Heart left ventricle (tissue), 13 donors: ENCODE measurements at regions not wholly inside any gene's neighbourhood (a gene's known extent, or its start where the extent isn't known, plus 50 kb on each side); places are given as distances from the start of the nearest gene placed in this dataset.

ENCODE experiments used
- POLR2A ChIP-seq, 2 donors: fragments of 450-650 bp; IDR thresholded peaks; one replicate each; pipeline ENCODE4 v1.6.1; 2017; ENCODE audit warnings: antibody characterized with exemption in 2 of 2, mild to moderate bottlenecking in 2 of 2, moderate library complexity in 2 of 2
- TF ChIP-seq, protein P1 (sequence below), 12 donors: fragments of 200-600 bp; sonication (generic) in 4 of 12; IDR thresholded peaks; one replicate each; pipeline versions ENCODE4 v1.5.0 to v1.8.0; 2018 to 2022; ENCODE audit warnings: antibody characterized with exemption in 12 of 12, mild to moderate bottlenecking in 5 of 12
- donor health status: ischemic (EF 13 %, LVEDD 7.1; RV severe dilation, severe dysfunction).
- donor health status: DM: no; HTN: yes; CAD: no.
- donor health status: DM: no; HTN: no; CAD: no.
- donor health status: ischemic (EF 25% LVEDD 6.9; RV normal size, moderate dysfunction).
- donor health status: ischemic (EF 25% LVEDD 5.7; RV mildly dilated, moderate dysfunction).
- donor health status: ischemic (EF 35%, LVEDD 5.7; RV mildly dilated, moderate dysfunction).
- donor health status: nonischemic (EF 11% LVEDD 7.7; RV severe dilation, severe dysfunction).
- donor health status: DM: yes; HTN: yes; CAD: no.
- donor health status: PGD.
- donor health status: ischemic (EF 29% LVEDD 5.4; RV normal size, mild dysfunction).
- donor health status: nonischemic (EF 23%, LVEDD 6.1; RV moderate dilation, normal function).

DNA sequence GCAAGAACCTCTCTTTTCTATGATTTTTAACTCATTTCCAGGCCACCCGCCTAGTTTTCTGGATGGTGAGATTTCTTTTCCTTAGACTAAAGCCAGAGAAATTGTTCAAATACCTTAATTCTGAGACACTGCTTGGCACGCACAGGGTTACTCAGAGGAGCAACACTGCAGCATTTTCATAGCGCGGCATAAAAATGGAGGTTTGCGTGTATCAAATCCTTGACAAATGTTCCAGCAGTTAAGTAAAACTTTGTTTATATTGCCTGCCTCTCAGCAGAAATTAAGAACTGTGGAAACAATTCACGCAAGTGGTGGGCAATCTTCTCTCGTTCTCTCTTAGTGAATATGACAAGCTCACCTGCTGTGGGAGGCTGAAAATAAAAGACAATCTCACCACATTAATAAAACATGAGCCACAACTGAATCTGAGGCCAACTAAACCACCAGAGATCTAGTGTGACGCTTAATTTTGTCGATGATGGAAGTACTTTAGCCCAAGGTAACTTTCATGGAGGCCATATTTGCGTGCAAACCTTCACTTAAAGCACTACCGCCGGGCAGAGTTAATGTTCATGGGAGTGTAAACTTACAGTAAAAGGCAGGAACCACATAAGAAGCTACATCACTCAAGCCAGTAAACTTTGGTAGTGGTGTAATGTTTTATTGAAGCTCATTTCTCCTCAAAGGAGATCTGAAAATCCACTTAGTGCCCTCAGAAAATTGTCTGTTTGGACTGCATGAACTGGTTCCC is 894.8 kb upstream of the EPHA5 start:
- TF ChIP-seq, protein P1, sequence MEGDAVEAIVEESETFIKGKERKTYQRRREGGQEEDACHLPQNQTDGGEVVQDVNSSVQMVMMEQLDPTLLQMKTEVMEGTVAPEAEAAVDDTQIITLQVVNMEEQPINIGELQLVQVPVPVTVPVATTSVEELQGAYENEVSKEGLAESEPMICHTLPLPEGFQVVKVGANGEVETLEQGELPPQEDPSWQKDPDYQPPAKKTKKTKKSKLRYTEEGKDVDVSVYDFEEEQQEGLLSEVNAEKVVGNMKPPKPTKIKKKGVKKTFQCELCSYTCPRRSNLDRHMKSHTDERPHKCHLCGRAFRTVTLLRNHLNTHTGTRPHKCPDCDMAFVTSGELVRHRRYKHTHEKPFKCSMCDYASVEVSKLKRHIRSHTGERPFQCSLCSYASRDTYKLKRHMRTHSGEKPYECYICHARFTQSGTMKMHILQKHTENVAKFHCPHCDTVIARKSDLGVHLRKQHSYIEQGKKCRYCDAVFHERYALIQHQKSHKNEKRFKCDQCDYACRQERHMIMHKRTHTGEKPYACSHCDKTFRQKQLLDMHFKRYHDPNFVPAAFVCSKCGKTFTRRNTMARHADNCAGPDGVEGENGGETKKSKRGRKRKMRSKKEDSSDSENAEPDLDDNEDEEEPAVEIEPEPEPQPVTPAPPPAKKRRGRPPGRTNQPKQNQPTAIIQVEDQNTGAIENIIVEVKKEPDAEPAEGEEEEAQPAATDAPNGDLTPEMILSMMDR (IDR thresholded peaks at IDR 0.05) = no peak
- TF ChIP-seq POLR2A (IDR thresholded peaks at IDR 0.05) = no peak
